Stimulated activated CD4-positive, alpha-beta T cell treated with anti-CD3 and anti-CD28 coated beads, Interleukin-2, amount 100 ng/mL, for 24 hours (primary cell): ENCODE measurements at regions not wholly inside any gene's neighbourhood (a gene's known extent, or its start where the extent isn't known, plus 50 kb on each side); places are given as distances from the start of the nearest gene placed in this dataset.

Experiments used
- DNase-seq, 2 donors: peaks; one replicate each; pipeline ENCODE4 v3.0.0-alpha.2; 2020

- no peak for DNase-seq
These were observed 233.7 kb downstream of the DSEL start for GRCh38 chr18:67282796-67283195.

GRCh38 chr18:67281746-67282145, 234.8 kb downstream of the DSEL start:
- no peak for DNase-seq

- no peak for DNase-seq
These were observed 235.9 kb downstream of the DSEL start for GRCh38 chr18:67280486-67281242.

- DNase-seq, result no peak
These were observed 236.5 kb downstream of the DSEL start for GRCh38 chr18:67279988-67280387.

GRCh38 chr18:67278984-67279383, 237.5 kb downstream of the DSEL start:
- no peak for DNase-seq

GRCh38 chr18:67276638-67277037, 239.9 kb downstream of the DSEL start:
- DNase-seq, result no peak

- DNase-seq, result no peak
These were observed 243.2 kb downstream of the DSEL start for GRCh38 chr18:67273288-67273687.

GRCh38 chr18:67269206-67269605, 247.3 kb downstream of the DSEL start:
- DNase-seq, result no peak

GRCh38 chr18:67268530-67268929, 248.0 kb downstream of the DSEL start:
- DNase-seq, result no peak

- DNase-seq, result no peak
These were observed 250.0 kb downstream of the DSEL start for GRCh38 chr18:67266246-67267237.

- DNase-seq, result no peak
These were observed 250.9 kb downstream of the DSEL start for GRCh38 chr18:67265464-67266245.

- DNase-seq, result no peak
These were observed 254.5 kb downstream of the DSEL start for GRCh38 chr18:67261931-67262552.

GRCh38 chr18:67260841-67261240, 255.7 kb downstream of the DSEL start:
- DNase-seq, result no peak

- no peak for DNase-seq
These were observed 265.6 kb downstream of the DSEL start for GRCh38 chr18:67250776-67251424.

- DNase-seq, result no peak
These were observed 272.5 kb downstream of the DSEL start for GRCh38 chr18:67243799-67244587.

- no peak for DNase-seq
These were observed 274.5 kb downstream of the DSEL start for GRCh38 chr18:67242001-67242400.

- no peak for DNase-seq
These were observed 275.2 kb downstream of the DSEL start for GRCh38 chr18:67241299-67241698.

- DNase-seq, result no peak
These were observed 276.7 kb downstream of the DSEL start for GRCh38 chr18:67239826-67240225.

- no peak for DNase-seq
These were observed 283.5 kb downstream of the DSEL start for GRCh38 chr18:67232991-67233390.

GRCh38 chr18:67232406-67232805, 284.1 kb downstream of the DSEL start:
- no peak for DNase-seq

GRCh38 chr18:67222887-67223286, 293.6 kb downstream of the DSEL start:
- DNase-seq, result no peak
